Right atrium auricular region (tissue), 2 donors: ENCODE measurements at regions not wholly inside any gene's neighbourhood (a gene's known extent, or its start where the extent isn't known, plus 50 kb on each side); places are given as distances from the start of the nearest gene placed in this dataset.

Experiments used
- DNase-seq: peaks from one replicate; pipeline ENCODE4 v3.0.0-alpha.2; 2019; ENCODE audit warnings: low spot score
- H3K27ac ChIP-seq, 2 donors: fragments of 200-600 bp; sonication (generic); 1 replicate in 1 of 2; 2 replicates in 1 of 2; pipeline ENCODE4 v1.5.1; 2016 to 2019
- H3K27me3 ChIP-seq, 2 donors: fragments of 200-600 bp; sonication (generic); one replicate each; pipeline versions ENCODE4 v1.5.1 to v1.6.0; 2017 to 2019
- H3K36me3 ChIP-seq: fragments of 200-600 bp; sonication (generic); one replicate; pipeline ENCODE4 v1.5.1; 2016
- H3K4me1 ChIP-seq, 2 donors: fragments of 200-600 bp; sonication (generic); one replicate each; pipeline versions ENCODE4 v1.5.1 to v1.6.0; 2017 to 2019
- H3K4me3 ChIP-seq, 2 donors: fragments of 200-600 bp; sonication (generic); 1 replicate in 1 of 2; 2 replicates in 1 of 2; pipeline ENCODE4 v1.5.1; 2017 to 2019; ENCODE audit warnings: mild to moderate bottlenecking in 1 of 2, moderate library complexity in 1 of 2
- H3K9me3 ChIP-seq, 2 donors: fragments of 200-600 bp; sonication (generic); one replicate each; pipeline ENCODE4 v1.5.1; 2019
- TF ChIP-seq, protein P1 (sequence below), 2 donors: fragments of 200-600 bp; sonication (generic); IDR thresholded peaks; one replicate each; pipeline ENCODE4 v1.5.1; 2019; ENCODE audit warnings: antibody characterized with exemption in 2 of 2

DNA sequence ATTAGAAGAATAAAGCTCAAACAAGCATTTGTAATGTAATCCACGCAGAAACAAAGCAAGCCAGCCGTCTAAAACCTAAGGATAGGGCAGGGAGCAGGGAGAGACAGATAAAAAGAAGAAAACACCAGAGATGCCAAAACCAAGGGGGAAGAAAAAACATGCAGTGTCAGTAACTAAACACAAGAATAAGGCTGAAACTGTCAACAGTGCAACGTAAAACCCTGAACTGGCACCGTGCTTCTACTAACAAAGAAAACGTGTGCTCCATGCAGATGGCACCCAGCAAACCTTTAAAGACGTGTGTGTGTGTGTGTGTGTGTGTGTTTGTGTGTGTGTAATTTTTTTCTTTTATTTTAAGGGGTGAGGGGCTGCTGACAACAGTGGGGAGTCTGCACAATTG is 88.4 kb upstream of the TAB2 start:
- Histone ChIP-seq H3K4me3 (no peak overlapping the region), H3K36me3 (no peaks in the 10 kb centered on the region), H3K27ac (no peak overlapping the region), H3K9me3 (no peaks in the 10 kb centered on the region), H3K27me3 (no peaks in the 10 kb centered on the region), H3K4me1 (peaks cover 0 to 9% of the 10 kb centered on the region in 2 donors)
- TF ChIP-seq, protein P1, sequence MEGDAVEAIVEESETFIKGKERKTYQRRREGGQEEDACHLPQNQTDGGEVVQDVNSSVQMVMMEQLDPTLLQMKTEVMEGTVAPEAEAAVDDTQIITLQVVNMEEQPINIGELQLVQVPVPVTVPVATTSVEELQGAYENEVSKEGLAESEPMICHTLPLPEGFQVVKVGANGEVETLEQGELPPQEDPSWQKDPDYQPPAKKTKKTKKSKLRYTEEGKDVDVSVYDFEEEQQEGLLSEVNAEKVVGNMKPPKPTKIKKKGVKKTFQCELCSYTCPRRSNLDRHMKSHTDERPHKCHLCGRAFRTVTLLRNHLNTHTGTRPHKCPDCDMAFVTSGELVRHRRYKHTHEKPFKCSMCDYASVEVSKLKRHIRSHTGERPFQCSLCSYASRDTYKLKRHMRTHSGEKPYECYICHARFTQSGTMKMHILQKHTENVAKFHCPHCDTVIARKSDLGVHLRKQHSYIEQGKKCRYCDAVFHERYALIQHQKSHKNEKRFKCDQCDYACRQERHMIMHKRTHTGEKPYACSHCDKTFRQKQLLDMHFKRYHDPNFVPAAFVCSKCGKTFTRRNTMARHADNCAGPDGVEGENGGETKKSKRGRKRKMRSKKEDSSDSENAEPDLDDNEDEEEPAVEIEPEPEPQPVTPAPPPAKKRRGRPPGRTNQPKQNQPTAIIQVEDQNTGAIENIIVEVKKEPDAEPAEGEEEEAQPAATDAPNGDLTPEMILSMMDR (IDR thresholded peaks at IDR 0.05): no peak
- DNase-seq: no peak

DNA sequence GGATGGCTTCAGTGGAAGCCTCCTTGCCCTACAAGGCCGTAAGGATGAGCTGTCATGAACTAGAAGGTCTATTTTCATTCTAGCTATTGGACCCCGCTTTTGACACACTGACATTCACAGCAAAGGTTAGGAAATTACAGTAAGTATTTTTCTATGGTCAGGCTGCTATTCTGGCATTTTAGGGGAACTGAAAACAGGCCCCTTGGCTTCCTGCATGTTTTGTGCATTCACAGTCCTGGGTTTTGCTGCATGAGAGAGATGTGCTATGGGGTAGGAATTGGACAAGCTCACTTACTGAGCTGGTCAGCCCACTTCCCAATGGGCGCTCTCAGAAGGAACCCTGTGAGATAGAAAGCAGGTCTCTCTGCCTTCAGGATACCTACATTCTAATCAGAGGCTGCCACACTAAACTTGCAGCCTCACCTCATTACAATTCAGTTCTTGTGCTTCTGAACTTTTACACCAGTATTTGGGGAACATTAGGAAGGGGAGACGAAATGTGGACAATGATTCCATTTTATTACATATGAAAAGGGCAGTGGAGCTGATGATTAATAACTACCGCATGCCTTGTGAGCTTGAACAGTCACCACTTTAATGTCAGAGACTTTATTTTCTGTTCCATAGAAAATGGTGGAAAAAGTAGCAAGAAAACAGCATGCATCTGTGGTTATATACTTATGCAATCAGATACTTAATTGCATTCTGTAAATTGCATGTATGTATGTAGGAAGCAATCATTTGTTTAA is 86.6 kb upstream of the TAB2 start:
- TF ChIP-seq, protein P1 (IDR thresholded peaks at IDR 0.05): no peak
- no peak for DNase-seq
- Histone ChIP-seq H3K36me3 (no peaks in the 10 kb centered on the region), H3K9me3 (no peaks in the 10 kb centered on the region), H3K27ac (no peak overlapping the region), H3K4me3 (no peak overlapping the region), H3K4me1 (peaks cover 0 to 5% of the 10 kb centered on the region in 2 donors), H3K27me3 (no peaks in the 10 kb centered on the region)

DNA sequence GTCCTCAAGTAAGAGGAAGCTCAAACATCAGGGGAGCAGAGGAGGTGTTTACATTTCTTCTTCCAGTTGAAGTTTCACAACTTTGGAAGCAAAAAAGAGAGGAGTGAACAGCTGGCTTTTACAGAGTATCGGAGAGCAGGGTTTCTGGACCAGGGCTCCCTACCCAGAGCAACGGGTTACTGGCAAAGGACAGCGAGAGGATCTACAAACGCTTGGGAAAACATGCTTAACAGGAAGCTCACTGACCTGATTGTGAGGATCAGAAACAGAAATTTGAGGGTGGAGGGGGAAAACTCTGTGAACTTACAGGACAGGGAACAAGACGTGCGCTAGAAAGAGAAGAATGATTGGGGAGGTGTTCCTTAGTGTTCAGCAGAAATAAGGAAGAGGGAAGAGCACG is 85.7 kb upstream of the TAB2 start:
- H3K27ac ChIP-seq: peak overlapping the region in 1 of 2 donors; percentile 17
- peaks cover 0 to 5% of the 10 kb centered on the region in 2 donors for H3K4me1 ChIP-seq
- H3K36me3 ChIP-seq: no peaks in the 10 kb centered on the region

DNA sequence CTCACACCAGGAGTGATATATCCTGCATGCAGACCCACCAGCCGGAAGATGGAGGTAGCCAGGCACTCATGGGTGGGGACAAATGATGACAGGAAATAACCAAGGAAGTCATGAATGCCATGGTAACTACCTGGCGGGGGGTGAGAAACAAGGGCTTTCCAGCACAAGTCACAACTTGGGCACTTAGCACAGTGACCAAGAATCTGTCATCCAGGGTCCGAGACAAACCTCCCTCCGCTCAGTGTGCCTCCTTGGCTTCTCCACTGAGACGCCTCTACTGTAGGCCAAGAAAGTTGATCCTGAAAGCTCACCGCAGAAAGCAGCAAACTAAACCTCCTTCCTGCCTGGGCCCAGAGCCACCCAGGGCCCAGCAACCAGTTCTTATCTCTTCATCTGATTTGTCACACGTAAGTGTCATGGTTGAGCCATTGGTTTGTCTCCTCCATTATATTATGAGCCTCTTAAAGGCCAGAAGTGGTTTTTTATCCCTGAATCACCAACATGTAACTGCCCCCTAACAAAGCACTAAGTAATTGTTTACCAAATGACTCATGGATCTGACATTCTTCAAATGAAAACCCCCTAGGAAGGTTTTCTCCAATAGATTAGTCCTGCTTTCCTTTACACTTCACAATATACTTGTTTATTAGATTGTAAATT is 84.3 kb upstream of the TAB2 start:
- Histone ChIP-seq H3K27ac (no peak overlapping the region), H3K36me3 (no peaks in the 10 kb centered on the region), H3K9me3 (no peaks in the 10 kb centered on the region), H3K27me3 (no peaks in the 10 kb centered on the region), H3K4me3 (no peak overlapping the region), H3K4me1 (peaks cover 0 to 5% of the 10 kb centered on the region in 2 donors)
- TF ChIP-seq, protein P1 (IDR thresholded peaks at IDR 0.05): no peak
- no peak for DNase-seq

More for the DNA sequence above, 85.7 kb upstream of the TAB2 start:
- no peak for DNase-seq
- Histone ChIP-seq H3K27me3 (no peaks in the 10 kb centered on the region), H3K9me3 (no peaks in the 10 kb centered on the region), H3K4me3 (no peak overlapping the region)
- TF ChIP-seq, protein P1 (IDR thresholded peaks at IDR 0.05): no peak

DNA sequence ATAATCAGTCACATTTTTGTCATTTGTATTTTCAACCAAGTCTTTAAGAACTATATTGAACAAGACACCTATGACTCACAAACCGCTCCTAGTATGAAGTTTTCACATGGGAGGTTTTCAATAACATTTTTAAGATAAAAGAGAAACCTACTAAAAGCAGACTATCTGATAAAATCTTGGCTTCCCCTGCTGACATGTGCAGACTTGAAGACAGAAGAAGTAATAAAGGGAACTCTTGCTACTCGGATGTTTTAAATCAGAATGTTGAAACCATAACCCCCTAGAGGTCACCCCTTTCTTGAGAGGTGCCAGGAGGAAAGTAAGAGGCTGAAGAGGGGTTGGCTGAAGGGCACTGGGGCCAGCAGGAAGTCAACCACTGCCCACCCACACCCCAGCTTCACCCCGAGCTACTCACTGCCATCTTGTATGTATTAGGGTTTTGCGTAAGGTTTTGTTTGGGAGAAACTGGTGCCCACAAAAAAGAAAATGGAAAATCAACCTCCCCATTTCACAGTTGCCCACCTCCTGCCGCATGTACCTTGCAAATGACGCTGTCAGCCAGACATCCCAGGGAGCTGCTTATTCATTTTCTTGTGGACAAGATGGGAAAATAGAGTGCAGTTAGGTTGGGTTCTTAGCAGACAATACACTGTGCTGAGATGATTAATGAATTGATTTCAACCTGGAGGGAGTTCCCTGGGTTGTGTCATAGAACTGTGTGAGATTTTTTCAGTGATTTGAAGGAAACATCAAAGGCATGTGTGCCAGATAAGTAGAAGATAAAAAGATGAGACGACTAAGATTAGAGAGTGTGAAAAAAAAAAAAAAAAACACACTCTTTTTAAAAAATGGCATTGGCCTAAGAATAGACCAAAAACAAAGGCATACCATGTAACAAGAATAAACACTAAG is 83.2 kb upstream of the TAB2 start:
- TF ChIP-seq, protein P1 (IDR thresholded peaks at IDR 0.05): no peak
- H3K4me3 ChIP-seq: no peak overlapping the region
- H3K27ac ChIP-seq: no peak overlapping the region
- peaks cover 0 to 5% of the 10 kb centered on the region in 2 donors for H3K4me1 ChIP-seq
- H3K27me3 ChIP-seq: no peaks in the 10 kb centered on the region
- H3K9me3 ChIP-seq: no peaks in the 10 kb centered on the region
- no peaks in the 10 kb centered on the region for H3K36me3 ChIP-seq
- DNase-seq: no peak
